H9 (cell line): ENCODE measurements at regions not wholly inside any gene's neighbourhood (a gene's known extent, or its start where the extent isn't known, plus 50 kb on each side); places are given as distances from the start of the nearest gene placed in this dataset.

Source experiments
- DNase-seq: peaks from one replicate; pipeline ENCODE4 v3.0.0-alpha.2; 2017
- H2AFZ ChIP-seq: one replicate; pipeline ENCODE4 v1.6.1; 2013; ENCODE audit warnings: mild to moderate bottlenecking, low read length, control low read depth, moderate library complexity
- H2AK5ac ChIP-seq: 2 replicates; pipeline ENCODE4 v1.6.1; 2013; ENCODE audit warnings: low read length, control low read depth, mixed read lengths; ENCODE audit not compliant: insufficient read length
- H2BK120ac ChIP-seq: one replicate; pipeline ENCODE4 v1.6.1; 2013; ENCODE audit warnings: low read depth, mild to moderate bottlenecking, low read length, control low read depth, inconsistent platforms; ENCODE audit not compliant: poor library complexity, severe bottlenecking
- H2BK12ac ChIP-seq: 2 replicates; pipeline ENCODE4 v1.6.1; 2013; ENCODE audit warnings: low read length, control low read depth, mixed read lengths, low read depth; ENCODE audit not compliant: insufficient read length
- H2BK15ac ChIP-seq: 2 replicates; pipeline ENCODE4 v1.6.1; 2013; ENCODE audit warnings: low read depth, low read length, control low read depth
- H2BK20ac ChIP-seq: one replicate; pipeline ENCODE4 v1.6.1; 2013; ENCODE audit warnings: low read depth, mild to moderate bottlenecking, low read length, control low read depth, inconsistent platforms; ENCODE audit not compliant: poor library complexity, severe bottlenecking
- H2BK5ac ChIP-seq: 2 replicates; pipeline ENCODE4 v1.6.1; 2013; ENCODE audit warnings: low read length, control low read depth, mixed read lengths; ENCODE audit not compliant: insufficient read length
- H3K14ac ChIP-seq: 2 replicates; pipeline ENCODE4 v1.6.1; 2013; ENCODE audit warnings: low read length, control low read depth; ENCODE audit not compliant: insufficient read depth
- H3K18ac ChIP-seq: 2 replicates; pipeline ENCODE4 v1.6.1; 2013; ENCODE audit warnings: low read depth, mild to moderate bottlenecking, mixed read lengths, low read length, control low read depth; ENCODE audit not compliant: insufficient read length
- H3K23ac ChIP-seq: 2 replicates; pipeline ENCODE4 v1.6.1; 2013; ENCODE audit warnings: low read length, control low read depth, mixed read lengths, low read depth; ENCODE audit not compliant: insufficient read length
- H3K23me2 ChIP-seq: 2 replicates; pipeline ENCODE4 v1.6.1; 2013; ENCODE audit warnings: low read depth, mild to moderate bottlenecking, mixed read lengths, low read length, control low read depth; ENCODE audit not compliant: insufficient read length, poor library complexity, severe bottlenecking
- H3K27ac ChIP-seq: 2 replicates; pipeline ENCODE4 v1.5.1; 2013; ENCODE audit warnings: low read length, control low read depth, mixed read lengths, low read depth; ENCODE audit not compliant: insufficient read length
- H3K27me3 ChIP-seq: 2 replicates; pipeline ENCODE4 v1.6.1; 2013; ENCODE audit warnings: low read length, control low read depth, inconsistent platforms; ENCODE audit not compliant: insufficient read depth
- H3K4ac ChIP-seq: 2 replicates; pipeline ENCODE4 v1.6.1; 2013; ENCODE audit warnings: low read depth, mild to moderate bottlenecking, control low read depth, inconsistent platforms, low read length, moderate library complexity
- H3K4me1 ChIP-seq: 2 replicates; pipeline ENCODE4 v1.6.1; 2013; ENCODE audit warnings: low read length, control low read depth, inconsistent platforms; ENCODE audit not compliant: insufficient read depth
- H3K4me2 ChIP-seq: 2 replicates; pipeline ENCODE4 v1.6.1; 2013; ENCODE audit warnings: low read length, control low read depth, mixed read lengths; ENCODE audit not compliant: insufficient read length, insufficient read depth
- H3K56ac ChIP-seq: 2 replicates; pipeline ENCODE4 v1.6.1; 2013; ENCODE audit warnings: low read depth, mild to moderate bottlenecking, mixed read lengths, low read length, control low read depth; ENCODE audit not compliant: insufficient read length
- H3K79me1 ChIP-seq: 2 replicates; pipeline ENCODE4 v1.6.1; 2013; ENCODE audit warnings: low read depth, mild to moderate bottlenecking, moderate library complexity, low read length, control low read depth, inconsistent platforms; ENCODE audit not compliant: insufficient read depth, poor library complexity, severe bottlenecking
- H3K79me2 ChIP-seq: 2 replicates; pipeline ENCODE4 v1.6.1; 2013; ENCODE audit warnings: low read length, control low read depth, inconsistent platforms; ENCODE audit not compliant: insufficient read depth
- H3K9ac ChIP-seq: 2 replicates; pipeline ENCODE4 v1.6.1; 2013; ENCODE audit warnings: low read length, control low read depth, mixed read lengths; ENCODE audit not compliant: insufficient read length; ENCODE audit errors: extremely low read depth
- H3K9me3 ChIP-seq: one replicate; pipeline ENCODE4 v1.6.1; 2013; ENCODE audit warnings: low read depth, low read length, inconsistent platforms; ENCODE audit not compliant: control insufficient read depth
- H3T11ph ChIP-seq: one replicate; pipeline ENCODE4 v1.6.1; 2013; ENCODE audit warnings: mild to moderate bottlenecking, low read length, control low read depth, inconsistent platforms
- H4K20me1 ChIP-seq: one replicate; pipeline ENCODE4 v1.6.1; 2013; ENCODE audit not compliant: control insufficient read depth, insufficient read length, insufficient read depth
- H4K5ac ChIP-seq: 2 replicates; pipeline ENCODE4 v1.6.1; 2013; ENCODE audit warnings: low read depth, mild to moderate bottlenecking, mixed read lengths, low read length, control low read depth; ENCODE audit not compliant: insufficient read length
- H4K8ac ChIP-seq: replicated peaks from 2 replicates; pipeline ENCODE4 v1.6.1; 2013; ENCODE audit warnings: low read length, control low read depth, mixed read lengths, low read depth; ENCODE audit not compliant: insufficient read length
- H4K91ac ChIP-seq: 2 replicates; pipeline ENCODE4 v1.6.1; 2013; ENCODE audit warnings: low read depth, mild to moderate bottlenecking, moderate library complexity, mixed read lengths, low read length, control low read depth; ENCODE audit not compliant: insufficient read length
- H3K27ac Mint-ChIP-seq, 3 experiments: 2 replicates in 2 of 3; 3 replicates in 1 of 3; pipeline ENCODE4 v1.8.0; 2020 to 2021; ENCODE audit warnings: mixed read lengths in 3 of 3, mild to moderate bottlenecking in 1 of 3, moderate library complexity in 1 of 3
- H3K27me3 Mint-ChIP-seq: 2 replicates; pipeline ENCODE4 v1.8.0; 2021; ENCODE audit warnings: low read depth, mild to moderate bottlenecking, moderate library complexity, mixed read lengths
- H3K36me3 Mint-ChIP-seq, 3 experiments: 2 replicates in 2 of 3; 3 replicates in 1 of 3; pipeline ENCODE4 v1.8.0; 2020 to 2021; ENCODE audit warnings: low read depth in 3 of 3, mixed read lengths in 3 of 3; ENCODE audit not compliant: insufficient read depth in 1 of 3
- H3K4me1 Mint-ChIP-seq, 2 experiments: 2 replicates each; pipeline ENCODE4 v1.8.0; 2020; ENCODE audit warnings: mixed read lengths in 2 of 2
- H3K4me3 Mint-ChIP-seq, 2 experiments: 2 replicates in 1 of 2; 3 replicates in 1 of 2; pipeline ENCODE4 v1.8.0; 2020 to 2021; ENCODE audit warnings: mild to moderate bottlenecking in 2 of 2, mixed read lengths in 2 of 2, moderate library complexity in 1 of 2
- H3K9me3 Mint-ChIP-seq, 2 experiments: 2 replicates in 1 of 2; 3 replicates in 1 of 2; pipeline ENCODE4 v1.8.0; 2020; ENCODE audit warnings: mild to moderate bottlenecking in 2 of 2, mixed read lengths in 2 of 2, moderate library complexity in 1 of 2
- CTCF ChIP-seq: fragments of 200-600 bp; sonication (generic); conservative IDR thresholded peaks from 3 replicates; pipeline ENCODE4 v1.8.0; 2021; ENCODE audit warnings: antibody characterized with exemption, mild to moderate bottlenecking
- WGBS: extraction: QIAGEN DNeasy Blood & Tissue Kit; methylation state at CpG from one replicate; pipeline ENCODE4 v1.1.7; 2013; ENCODE audit warnings: missing lambda C conversion rate, low lambda C conversion rate, mixed read lengths; ENCODE audit not compliant: insufficient read length; ENCODE audit errors: extremely low coverage; 5-methylcytosine and 5-hydroxymethylcytosine counted together

DNA sequence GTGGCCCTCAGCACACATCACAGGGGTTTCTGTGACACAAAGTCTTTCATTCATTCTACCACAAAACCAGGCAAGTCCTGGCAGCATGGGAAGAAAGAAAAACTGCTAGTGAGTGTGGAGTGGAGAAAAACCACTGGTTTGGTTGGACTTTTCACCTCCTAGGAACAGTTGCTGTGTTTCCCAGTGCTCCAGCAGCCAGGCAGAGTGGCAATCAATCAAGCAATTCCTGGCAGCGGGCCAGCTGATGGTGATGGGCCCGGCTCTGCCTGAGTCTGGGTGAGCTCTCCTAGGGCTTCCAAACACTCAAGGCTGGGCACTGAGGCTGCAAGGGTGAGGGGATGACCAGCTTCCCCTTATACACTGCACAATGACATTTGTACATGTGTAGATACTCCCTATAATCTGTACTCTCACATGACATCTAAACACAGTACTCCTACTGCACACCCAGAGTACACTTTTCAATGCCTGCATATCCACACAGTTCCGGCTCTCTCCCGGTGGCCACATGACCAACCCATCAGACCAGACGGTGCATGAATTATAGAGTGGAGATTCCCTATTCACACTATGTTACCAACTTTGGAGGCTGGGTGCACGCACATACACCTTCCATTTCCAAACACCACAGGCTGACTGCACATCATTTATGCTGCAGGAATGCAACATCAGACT lies 156.6 kb downstream of the UNC5CL start:
- Histone ChIP-seq H3T11ph (no peak overlapping the region), H3K4me1 (no peaks in the 10 kb centered on the region), H3K14ac (no peak overlapping the region), H2AK5ac (no peak overlapping the region), H3K27ac (no peak overlapping the region), H3K23me2 (no peaks in the 10 kb centered on the region), H3K4me2 (no peak overlapping the region), H3K79me2 (no peaks in the 10 kb centered on the region), H4K91ac (no peak overlapping the region), H3K27me3 (no peaks in the 10 kb centered on the region), H3K18ac (no peak overlapping the region), H4K8ac (no peak overlapping the region), H3K79me1 (no peaks in the 10 kb centered on the region), H3K9ac (no peak overlapping the region), H3K23ac (no peak overlapping the region), H2AFZ (no peak overlapping the region), H3K9me3 (no peaks in the 10 kb centered on the region), H2BK20ac (no peak overlapping the region), H2BK15ac (no peak overlapping the region), H4K5ac (no peak overlapping the region), H3K4ac (no peak overlapping the region), H2BK5ac (no peak overlapping the region), H2BK120ac (no peak overlapping the region), H3K56ac (no peak overlapping the region), H4K20me1 (no peaks in the 10 kb centered on the region), H2BK12ac (no peak overlapping the region)
- no peak for DNase-seq
- no peak overlapping the region for H3K27ac Mint-ChIP-seq
- WGBS: no CpG with 5 or more reads among the region's 6 CpGs
- H3K4me3 Mint-ChIP-seq: no peak overlapping the region
- H3K4me1 Mint-ChIP-seq: no peaks in the 10 kb centered on the region
- TF ChIP-seq CTCF: no peak
- peaks cover 11% of the 10 kb centered on the region in 2 experiments for H3K9me3 Mint-ChIP-seq
- H3K27me3 Mint-ChIP-seq: peaks cover 5% of the 10 kb centered on the region
- peaks cover 0 to 8% (median 0%) of the 10 kb centered on the region in 3 experiments; a peak in 2 of 7 replicates for H3K36me3 Mint-ChIP-seq
